SHP77 (cell line): ENCODE measurements at regions not wholly inside any gene's neighbourhood (a gene's known extent, or its start where the extent isn't known, plus 50 kb on each side); places are given as distances from the start of the nearest gene placed in this dataset.
A peak's percentile ranks its signal among the peaks of the same experiment; 100 is the strongest.

Experiments used
- DNase-seq, 2 experiments: peaks; one replicate each; lab custom pipeline; 2025; lab: John Stamatoyannopoulos, UW

DNA sequence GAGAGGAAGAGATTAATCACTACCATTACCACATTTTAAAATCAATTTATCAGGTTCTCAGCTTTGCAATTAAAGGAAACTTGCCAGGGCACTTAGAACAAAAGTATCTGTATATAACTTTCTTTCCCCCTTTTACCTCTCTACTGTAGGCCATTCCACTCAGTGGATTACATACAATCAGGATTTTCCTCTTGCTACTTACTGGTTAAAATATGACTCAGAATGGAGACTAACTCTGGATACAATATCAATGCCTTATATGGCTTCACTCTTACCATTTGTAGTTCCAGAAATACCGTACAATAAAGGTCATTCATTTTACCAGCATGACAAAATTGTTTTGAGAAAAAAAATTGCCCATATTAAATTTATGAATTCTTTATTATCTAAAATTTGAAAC lies 706.8 kb downstream of the KCNA4 start:
- no peak for DNase-seq

GRCh38 chr11:29306527-29306926 lies 710.3 kb downstream of the KCNA4 start:
- no peak for DNase-seq

- no peak for DNase-seq
Measured at GRCh38 chr11:29305456-29306232, 711.2 kb downstream of the KCNA4 start.

DNA sequence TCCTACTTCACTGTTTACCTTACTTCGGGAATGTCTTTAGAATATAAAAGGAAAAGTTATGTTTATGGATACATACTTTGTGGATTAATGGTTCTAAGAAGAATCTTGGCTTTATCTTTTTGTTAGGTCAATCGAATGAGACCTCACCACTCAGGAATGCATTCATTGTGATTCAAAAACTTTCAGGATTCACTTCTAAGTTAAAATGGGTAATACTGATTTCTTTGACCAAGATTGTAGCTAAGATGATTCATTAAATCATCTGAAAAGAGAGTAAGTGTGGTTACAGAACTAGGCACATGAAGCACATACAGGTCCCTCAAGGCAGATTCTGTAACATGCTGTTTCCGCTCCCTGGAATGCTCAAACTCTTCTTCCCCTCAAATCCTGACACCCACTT lies 716.4 kb downstream of the KCNA4 start:
- no peak for DNase-seq

- no peak for DNase-seq
Measured at GRCh38 chr11:29296680-29297079, 720.1 kb downstream of the KCNA4 start.

GRCh38 chr11:29293825-29294224 lies 723.0 kb downstream of the KCNA4 start:
- no peak for DNase-seq

- DNase-seq = peak in 1 of 2 experiments; percentile 6
Measured at GRCh38 chr11:29282088-29282487, 734.7 kb downstream of the KCNA4 start.

GRCh38 chr11:29281271-29281777 lies 735.5 kb downstream of the KCNA4 start:
- no peak for DNase-seq

- DNase-seq = no peak
Measured at GRCh38 chr11:29280452-29280851, 736.4 kb downstream of the KCNA4 start.

- DNase-seq = no peak
Measured at GRCh38 chr11:29279716-29280115, 737.1 kb downstream of the KCNA4 start.

DNA sequence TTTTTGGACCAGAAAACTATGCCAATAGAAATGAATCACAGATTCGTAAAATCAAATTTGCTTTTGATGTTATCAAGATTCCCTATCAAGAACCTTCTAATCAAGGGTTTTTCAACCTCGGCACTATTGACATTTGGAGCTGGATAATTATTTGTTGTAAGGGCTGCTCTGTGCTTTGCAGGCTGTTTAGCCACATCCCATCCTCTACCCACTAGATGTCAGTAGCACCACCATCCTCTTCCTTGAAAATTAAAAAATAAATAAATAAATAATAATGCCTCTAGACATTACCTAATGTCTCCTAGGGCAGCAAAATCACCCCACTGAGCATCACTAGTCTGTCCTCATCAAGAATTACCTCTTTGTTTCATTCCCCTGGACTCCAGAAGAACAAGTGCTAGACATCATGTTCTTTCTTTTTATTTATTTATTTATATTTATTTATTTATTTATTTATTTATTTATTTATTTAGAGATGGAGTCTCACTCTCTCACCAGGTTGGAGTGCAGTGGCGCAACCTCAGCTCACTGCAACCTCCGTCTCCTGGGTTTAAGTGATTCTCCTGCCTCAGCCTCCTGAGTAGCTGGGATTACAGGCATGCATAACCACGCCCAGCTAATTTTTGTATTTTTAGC lies 744.7 kb downstream of the KCNA4 start:
- no peak for DNase-seq

DNA sequence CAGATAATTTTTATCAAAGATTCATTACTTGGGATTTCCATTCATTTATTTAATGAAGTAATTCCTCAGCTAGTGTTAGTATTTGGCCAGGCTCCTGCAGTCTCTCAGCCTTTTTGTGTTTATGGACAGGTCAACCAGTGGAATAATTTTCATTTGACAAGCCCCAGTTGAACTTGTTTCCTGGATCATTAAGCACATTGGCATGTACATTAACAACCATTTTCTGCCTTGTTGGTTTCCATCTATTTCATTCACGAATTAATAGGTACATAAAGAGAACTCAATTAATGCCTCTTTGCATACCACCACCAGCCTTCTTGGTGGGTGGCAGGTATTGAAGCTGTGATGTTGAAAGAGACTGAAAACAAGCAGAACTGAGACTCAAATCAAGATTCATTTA lies 745.2 kb downstream of the KCNA4 start:
- DNase-seq = no peak

GRCh38 chr11:29268733-29269132 lies 748.1 kb downstream of the KCNA4 start:
- DNase-seq = no peak

GRCh38 chr11:29265792-29266191 lies 751.0 kb downstream of the KCNA4 start:
- no peak for DNase-seq

GRCh38 chr11:29265381-29265780 lies 751.4 kb downstream of the KCNA4 start:
- DNase-seq = no peak

DNA sequence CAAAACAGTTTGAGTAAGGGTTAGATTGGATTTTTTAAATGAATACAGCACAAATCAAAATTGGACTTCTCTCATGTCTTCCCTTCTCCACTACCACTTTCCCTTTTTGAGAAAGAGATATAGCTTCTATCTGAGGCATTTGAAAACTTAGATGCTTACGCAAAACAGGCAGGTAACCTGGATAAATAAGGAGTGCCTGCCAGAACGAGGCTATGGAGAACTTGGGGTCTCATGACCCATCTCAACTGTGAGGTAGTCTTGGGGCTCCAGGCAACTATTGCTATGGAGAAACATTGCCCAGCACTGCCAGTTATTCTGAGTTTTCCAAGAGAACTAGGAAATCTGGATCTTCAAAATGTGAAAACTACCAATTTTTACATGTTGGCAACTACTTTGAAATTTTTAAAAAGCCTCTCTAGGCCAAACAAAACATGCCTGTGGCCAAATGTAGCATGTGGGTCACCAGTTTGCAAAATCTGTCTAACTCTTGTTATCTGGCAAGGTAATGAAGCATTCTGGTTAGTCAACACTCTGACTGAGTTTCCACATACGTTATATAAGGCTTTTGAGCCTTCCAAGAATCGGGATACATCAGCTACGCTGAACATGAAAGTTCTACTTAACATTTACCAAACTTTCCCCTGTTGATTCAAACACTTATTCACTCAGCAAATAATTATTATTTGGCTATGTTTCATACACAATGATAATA lies 752.7 kb downstream of the KCNA4 start:
- DNase-seq = no peak

DNA sequence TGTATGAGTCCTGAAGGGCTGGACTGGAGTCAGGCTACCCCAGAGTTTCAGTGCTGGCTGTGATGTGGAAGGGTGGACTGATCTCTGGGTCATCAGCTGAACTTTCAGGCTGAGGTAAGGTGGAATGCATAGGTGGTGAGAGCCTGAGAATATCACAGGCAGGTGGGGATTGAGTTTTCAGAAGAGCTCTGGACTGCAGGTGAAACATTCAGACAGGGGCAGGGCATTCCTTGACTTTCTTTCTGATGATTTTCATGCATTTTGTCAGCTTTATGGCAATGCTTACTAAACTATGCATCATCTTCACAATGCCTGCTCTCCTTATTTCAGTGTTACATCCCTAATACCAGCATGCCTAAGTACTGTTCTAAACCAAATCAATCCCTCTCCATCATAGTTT lies 755.0 kb downstream of the KCNA4 start:
- DNase-seq = no peak

DNA sequence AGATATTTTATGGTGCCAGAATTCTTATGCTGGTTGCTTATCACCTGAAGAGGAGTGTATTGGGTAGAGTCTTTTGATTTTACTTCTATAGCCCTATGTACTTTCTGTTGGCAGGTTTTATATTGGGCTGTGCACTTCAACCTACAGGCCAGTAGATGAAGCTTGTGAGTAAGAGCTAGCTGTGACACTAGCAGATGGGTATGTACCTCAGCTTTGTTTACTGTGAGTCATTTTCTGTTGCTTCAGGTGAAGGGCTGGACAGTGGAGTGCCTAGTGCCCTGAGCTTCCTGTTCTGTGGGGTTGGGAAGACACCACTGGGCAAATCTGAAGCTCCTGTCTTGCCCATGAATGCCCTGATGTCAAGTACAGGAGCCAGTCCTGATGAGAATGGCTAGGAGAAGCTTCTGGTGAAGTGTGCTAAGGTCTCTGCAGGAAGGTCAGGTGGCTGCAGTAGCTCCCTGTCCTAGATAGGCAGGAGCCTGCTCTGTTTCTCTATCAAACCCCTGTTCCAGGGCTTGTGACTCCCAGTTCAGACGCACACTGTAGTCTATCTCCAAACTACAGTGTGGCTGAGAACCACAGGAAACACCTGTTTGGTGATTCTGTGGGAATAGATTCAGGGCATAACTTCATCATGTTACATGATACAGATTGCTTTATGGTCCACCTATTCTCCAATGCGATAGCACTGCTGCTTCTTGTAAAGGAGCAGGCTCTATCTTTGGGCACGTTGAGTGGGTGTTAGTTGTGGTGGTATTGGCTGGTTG lies 755.7 kb downstream of the KCNA4 start:
- DNase-seq = peak in 1 of 2 experiments; percentile 6

GRCh38 chr11:29258411-29258810 lies 758.4 kb downstream of the KCNA4 start:
- DNase-seq = no peak

GRCh38 chr11:29256580-29256979 lies 760.2 kb downstream of the KCNA4 start:
- DNase-seq = no peak

- no peak for DNase-seq
Measured at GRCh38 chr11:29255401-29255800, 761.4 kb downstream of the KCNA4 start.

DNA sequence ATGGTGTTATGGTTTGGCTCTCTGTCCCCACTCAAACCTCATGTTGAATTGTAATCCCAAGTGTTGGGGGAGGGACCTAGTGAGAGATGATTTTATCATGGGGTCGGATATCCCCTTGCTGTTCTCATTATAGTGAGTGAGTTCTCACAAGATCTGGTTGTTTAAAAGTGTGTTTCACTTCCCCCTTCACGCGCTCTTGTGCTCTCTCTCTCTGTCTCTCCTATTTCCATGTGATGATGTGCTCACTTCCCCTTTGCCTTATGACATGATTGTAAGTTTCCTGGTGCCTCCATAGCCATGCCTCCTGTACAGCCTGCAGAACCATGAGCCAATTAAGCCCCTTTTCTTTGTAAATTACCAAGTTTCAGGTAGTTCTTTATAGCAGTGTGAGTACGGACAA lies 765.1 kb downstream of the KCNA4 start:
- DNase-seq = no peak
